H9 (cell line): ENCODE measurements at regions not wholly inside any gene's neighbourhood (a gene's known extent, or its start where the extent isn't known, plus 50 kb on each side); places are given as distances from the start of the nearest gene placed in this dataset.

Source experiments
- DNase-seq: peaks from one replicate; pipeline ENCODE4 v3.0.0-alpha.2; 2017
- H2AFZ ChIP-seq: one replicate; pipeline ENCODE4 v1.6.1; 2013; ENCODE audit warnings: mild to moderate bottlenecking, low read length, control low read depth, moderate library complexity
- H2AK5ac ChIP-seq: 2 replicates; pipeline ENCODE4 v1.6.1; 2013; ENCODE audit warnings: low read length, control low read depth, mixed read lengths; ENCODE audit not compliant: insufficient read length
- H2BK120ac ChIP-seq: one replicate; pipeline ENCODE4 v1.6.1; 2013; ENCODE audit warnings: low read depth, mild to moderate bottlenecking, low read length, control low read depth, inconsistent platforms; ENCODE audit not compliant: poor library complexity, severe bottlenecking
- H2BK12ac ChIP-seq: 2 replicates; pipeline ENCODE4 v1.6.1; 2013; ENCODE audit warnings: low read length, control low read depth, mixed read lengths, low read depth; ENCODE audit not compliant: insufficient read length
- H2BK15ac ChIP-seq: 2 replicates; pipeline ENCODE4 v1.6.1; 2013; ENCODE audit warnings: low read depth, low read length, control low read depth
- H2BK20ac ChIP-seq: one replicate; pipeline ENCODE4 v1.6.1; 2013; ENCODE audit warnings: low read depth, mild to moderate bottlenecking, low read length, control low read depth, inconsistent platforms; ENCODE audit not compliant: poor library complexity, severe bottlenecking
- H2BK5ac ChIP-seq: 2 replicates; pipeline ENCODE4 v1.6.1; 2013; ENCODE audit warnings: low read length, control low read depth, mixed read lengths; ENCODE audit not compliant: insufficient read length
- H3K14ac ChIP-seq: 2 replicates; pipeline ENCODE4 v1.6.1; 2013; ENCODE audit warnings: low read length, control low read depth; ENCODE audit not compliant: insufficient read depth
- H3K18ac ChIP-seq: 2 replicates; pipeline ENCODE4 v1.6.1; 2013; ENCODE audit warnings: low read depth, mild to moderate bottlenecking, mixed read lengths, low read length, control low read depth; ENCODE audit not compliant: insufficient read length
- H3K23ac ChIP-seq: 2 replicates; pipeline ENCODE4 v1.6.1; 2013; ENCODE audit warnings: low read length, control low read depth, mixed read lengths, low read depth; ENCODE audit not compliant: insufficient read length
- H3K23me2 ChIP-seq: 2 replicates; pipeline ENCODE4 v1.6.1; 2013; ENCODE audit warnings: low read depth, mild to moderate bottlenecking, mixed read lengths, low read length, control low read depth; ENCODE audit not compliant: insufficient read length, poor library complexity, severe bottlenecking
- H3K27ac ChIP-seq: 2 replicates; pipeline ENCODE4 v1.5.1; 2013; ENCODE audit warnings: low read length, control low read depth, mixed read lengths, low read depth; ENCODE audit not compliant: insufficient read length
- H3K27me3 ChIP-seq: 2 replicates; pipeline ENCODE4 v1.6.1; 2013; ENCODE audit warnings: low read length, control low read depth, inconsistent platforms; ENCODE audit not compliant: insufficient read depth
- H3K4ac ChIP-seq: 2 replicates; pipeline ENCODE4 v1.6.1; 2013; ENCODE audit warnings: low read depth, mild to moderate bottlenecking, control low read depth, inconsistent platforms, low read length, moderate library complexity
- H3K4me1 ChIP-seq: 2 replicates; pipeline ENCODE4 v1.6.1; 2013; ENCODE audit warnings: low read length, control low read depth, inconsistent platforms; ENCODE audit not compliant: insufficient read depth
- H3K4me2 ChIP-seq: 2 replicates; pipeline ENCODE4 v1.6.1; 2013; ENCODE audit warnings: low read length, control low read depth, mixed read lengths; ENCODE audit not compliant: insufficient read length, insufficient read depth
- H3K56ac ChIP-seq: 2 replicates; pipeline ENCODE4 v1.6.1; 2013; ENCODE audit warnings: low read depth, mild to moderate bottlenecking, mixed read lengths, low read length, control low read depth; ENCODE audit not compliant: insufficient read length
- H3K79me1 ChIP-seq: 2 replicates; pipeline ENCODE4 v1.6.1; 2013; ENCODE audit warnings: low read depth, mild to moderate bottlenecking, moderate library complexity, low read length, control low read depth, inconsistent platforms; ENCODE audit not compliant: insufficient read depth, poor library complexity, severe bottlenecking
- H3K79me2 ChIP-seq: 2 replicates; pipeline ENCODE4 v1.6.1; 2013; ENCODE audit warnings: low read length, control low read depth, inconsistent platforms; ENCODE audit not compliant: insufficient read depth
- H3K9ac ChIP-seq: 2 replicates; pipeline ENCODE4 v1.6.1; 2013; ENCODE audit warnings: low read length, control low read depth, mixed read lengths; ENCODE audit not compliant: insufficient read length; ENCODE audit errors: extremely low read depth
- H3K9me3 ChIP-seq: one replicate; pipeline ENCODE4 v1.6.1; 2013; ENCODE audit warnings: low read depth, low read length, inconsistent platforms; ENCODE audit not compliant: control insufficient read depth
- H3T11ph ChIP-seq: one replicate; pipeline ENCODE4 v1.6.1; 2013; ENCODE audit warnings: mild to moderate bottlenecking, low read length, control low read depth, inconsistent platforms
- H4K20me1 ChIP-seq: one replicate; pipeline ENCODE4 v1.6.1; 2013; ENCODE audit not compliant: control insufficient read depth, insufficient read length, insufficient read depth
- H4K5ac ChIP-seq: 2 replicates; pipeline ENCODE4 v1.6.1; 2013; ENCODE audit warnings: low read depth, mild to moderate bottlenecking, mixed read lengths, low read length, control low read depth; ENCODE audit not compliant: insufficient read length
- H4K8ac ChIP-seq: replicated peaks from 2 replicates; pipeline ENCODE4 v1.6.1; 2013; ENCODE audit warnings: low read length, control low read depth, mixed read lengths, low read depth; ENCODE audit not compliant: insufficient read length
- H4K91ac ChIP-seq: 2 replicates; pipeline ENCODE4 v1.6.1; 2013; ENCODE audit warnings: low read depth, mild to moderate bottlenecking, moderate library complexity, mixed read lengths, low read length, control low read depth; ENCODE audit not compliant: insufficient read length
- H3K27ac Mint-ChIP-seq, 3 experiments: 2 replicates in 2 of 3; 3 replicates in 1 of 3; pipeline ENCODE4 v1.8.0; 2020 to 2021; ENCODE audit warnings: mixed read lengths in 3 of 3, mild to moderate bottlenecking in 1 of 3, moderate library complexity in 1 of 3
- H3K27me3 Mint-ChIP-seq: 2 replicates; pipeline ENCODE4 v1.8.0; 2021; ENCODE audit warnings: low read depth, mild to moderate bottlenecking, moderate library complexity, mixed read lengths
- H3K36me3 Mint-ChIP-seq, 3 experiments: 2 replicates in 2 of 3; 3 replicates in 1 of 3; pipeline ENCODE4 v1.8.0; 2020 to 2021; ENCODE audit warnings: low read depth in 3 of 3, mixed read lengths in 3 of 3; ENCODE audit not compliant: insufficient read depth in 1 of 3
- H3K4me1 Mint-ChIP-seq, 2 experiments: 2 replicates each; pipeline ENCODE4 v1.8.0; 2020; ENCODE audit warnings: mixed read lengths in 2 of 2
- H3K4me3 Mint-ChIP-seq, 2 experiments: 2 replicates in 1 of 2; 3 replicates in 1 of 2; pipeline ENCODE4 v1.8.0; 2020 to 2021; ENCODE audit warnings: mild to moderate bottlenecking in 2 of 2, mixed read lengths in 2 of 2, moderate library complexity in 1 of 2
- H3K9me3 Mint-ChIP-seq, 2 experiments: 2 replicates in 1 of 2; 3 replicates in 1 of 2; pipeline ENCODE4 v1.8.0; 2020; ENCODE audit warnings: mild to moderate bottlenecking in 2 of 2, mixed read lengths in 2 of 2, moderate library complexity in 1 of 2
- WGBS: extraction: QIAGEN DNeasy Blood & Tissue Kit; methylation state at CpG from one replicate; pipeline ENCODE4 v1.1.7; 2013; ENCODE audit warnings: missing lambda C conversion rate, low lambda C conversion rate, mixed read lengths; ENCODE audit not compliant: insufficient read length; ENCODE audit errors: extremely low coverage; 5-methylcytosine and 5-hydroxymethylcytosine counted together
- TF ChIP-seq, protein P1 (sequence below): fragments of 200-600 bp; sonication (generic); conservative IDR thresholded peaks from 3 replicates; pipeline ENCODE4 v1.8.0; 2021; ENCODE audit warnings: antibody characterized with exemption, mild to moderate bottlenecking

- no peak overlapping the region for H3K56ac ChIP-seq
- Mint-ChIP-seq H3K4me1 (peaks cover 2 to 12% of the 10 kb centered on the region in 2 experiments; a peak in 3 of 4 replicates), H3K27ac (no peak overlapping the region), H3K27me3 (peaks cover 12% of the 10 kb centered on the region), H3K36me3 (no peaks in the 10 kb centered on the region), H3K4me3 (no peak overlapping the region), H3K9me3 (no peaks in the 10 kb centered on the region; a peak in 1 of 5 replicates)
- H4K91ac ChIP-seq = no peak overlapping the region
- DNase-seq = no peak
- no peak overlapping the region for H2AK5ac ChIP-seq
- no peak overlapping the region for H3K9ac ChIP-seq
- H2BK15ac ChIP-seq = no peak overlapping the region
- no peak overlapping the region for H3K18ac ChIP-seq
- no peak overlapping the region for H2BK12ac ChIP-seq
- no peaks in the 10 kb centered on the region for H3K27me3 ChIP-seq
- H2BK120ac ChIP-seq = no peak overlapping the region
- WGBS = no CpG with 5 or more reads among the region's 15 CpGs
- no peak overlapping the region for H4K5ac ChIP-seq
- no peak overlapping the region for H3K4me2 ChIP-seq
- H3T11ph ChIP-seq = no peak overlapping the region
- H3K27ac ChIP-seq = no peak overlapping the region
- TF ChIP-seq, protein P1, sequence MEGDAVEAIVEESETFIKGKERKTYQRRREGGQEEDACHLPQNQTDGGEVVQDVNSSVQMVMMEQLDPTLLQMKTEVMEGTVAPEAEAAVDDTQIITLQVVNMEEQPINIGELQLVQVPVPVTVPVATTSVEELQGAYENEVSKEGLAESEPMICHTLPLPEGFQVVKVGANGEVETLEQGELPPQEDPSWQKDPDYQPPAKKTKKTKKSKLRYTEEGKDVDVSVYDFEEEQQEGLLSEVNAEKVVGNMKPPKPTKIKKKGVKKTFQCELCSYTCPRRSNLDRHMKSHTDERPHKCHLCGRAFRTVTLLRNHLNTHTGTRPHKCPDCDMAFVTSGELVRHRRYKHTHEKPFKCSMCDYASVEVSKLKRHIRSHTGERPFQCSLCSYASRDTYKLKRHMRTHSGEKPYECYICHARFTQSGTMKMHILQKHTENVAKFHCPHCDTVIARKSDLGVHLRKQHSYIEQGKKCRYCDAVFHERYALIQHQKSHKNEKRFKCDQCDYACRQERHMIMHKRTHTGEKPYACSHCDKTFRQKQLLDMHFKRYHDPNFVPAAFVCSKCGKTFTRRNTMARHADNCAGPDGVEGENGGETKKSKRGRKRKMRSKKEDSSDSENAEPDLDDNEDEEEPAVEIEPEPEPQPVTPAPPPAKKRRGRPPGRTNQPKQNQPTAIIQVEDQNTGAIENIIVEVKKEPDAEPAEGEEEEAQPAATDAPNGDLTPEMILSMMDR = no peak
- no peak overlapping the region for H2BK20ac ChIP-seq
- no peak overlapping the region for H3K23ac ChIP-seq
- H3K79me2 ChIP-seq = no peaks in the 10 kb centered on the region
- H3K23me2 ChIP-seq = no peaks in the 10 kb centered on the region
- H2AFZ ChIP-seq = no peak overlapping the region
- H3K4me1 ChIP-seq = no peaks in the 10 kb centered on the region
- no peak overlapping the region for H4K8ac ChIP-seq
- no peaks in the 10 kb centered on the region for H3K9me3 ChIP-seq
- no peaks in the 10 kb centered on the region for H3K79me1 ChIP-seq
- H4K20me1 ChIP-seq = no peaks in the 10 kb centered on the region
- no peak overlapping the region for H3K14ac ChIP-seq
- no peak overlapping the region for H3K4ac ChIP-seq
- H2BK5ac ChIP-seq = no peak overlapping the region
Observed at GRCh38 chr16:54207837-54208236, 78.8 kb downstream of the IRX3 start.
